Activated effector memory CD4-positive, alpha-beta T cell treated with anti-CD3 and anti-CD28 coated beads, Interleukin-2, amount 50 U/mL, for 16 hours (primary cell): ENCODE measurements at regions not wholly inside any gene's neighbourhood (a gene's known extent, or its start where the extent isn't known, plus 50 kb on each side); places are given as distances from the start of the nearest gene placed in this dataset.
"Not testable (repeated sequence)": the region's sequence is repeated elsewhere in the genome, so short reads cannot be mapped to it uniquely, and the experiment has no call there.

Source experiments
- DNase-seq: peaks from one replicate; pipeline ENCODE4 v3.0.0-alpha.2; 2020

DNA sequence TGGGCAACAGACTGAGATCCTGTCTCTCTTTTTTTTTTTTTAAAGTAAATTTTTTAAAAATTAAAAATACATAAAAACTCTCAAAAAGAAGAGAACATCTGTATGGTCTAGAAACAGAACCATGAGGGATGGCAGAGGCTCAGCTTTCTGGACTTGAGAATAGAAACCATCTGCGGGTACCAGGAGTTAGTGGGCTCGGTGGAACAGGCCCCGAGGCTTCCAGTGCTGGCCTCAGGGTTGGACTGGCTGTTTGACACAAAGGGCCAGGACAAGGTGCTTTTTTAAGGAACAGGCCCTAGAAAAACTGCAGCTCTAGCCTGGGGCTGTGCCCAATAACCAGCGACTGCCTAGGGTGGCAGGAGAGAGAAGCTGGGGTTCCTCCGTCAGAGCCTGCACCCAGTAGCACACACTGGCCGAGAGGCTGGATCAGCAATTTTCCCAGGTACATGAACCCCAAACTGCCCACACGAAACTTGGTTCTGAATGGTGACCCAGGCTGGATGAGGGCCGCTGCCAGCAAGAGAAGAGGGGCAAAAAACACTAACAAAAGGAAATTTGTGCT lies 131.0 kb upstream of the OLIG3 start:
- no peak for DNase-seq

GRCh38 chr6:137625808-137626207 lies 131.6 kb upstream of the OLIG3 start:
- DNase-seq: no peak

GRCh38 chr6:137630666-137631065 lies 136.5 kb upstream of the OLIG3 start:
- DNase-seq: no peak

- DNase-seq: no peak
Measured at GRCh38 chr6:137631323-137631722, 137.1 kb upstream of the OLIG3 start.

GRCh38 chr6:137634177-137634576 lies 140.0 kb upstream of the OLIG3 start:
- DNase-seq: not testable (repeated sequence)

- DNase-seq: no peak
Measured at GRCh38 chr6:137637121-137637520, 142.9 kb upstream of the OLIG3 start.

DNA sequence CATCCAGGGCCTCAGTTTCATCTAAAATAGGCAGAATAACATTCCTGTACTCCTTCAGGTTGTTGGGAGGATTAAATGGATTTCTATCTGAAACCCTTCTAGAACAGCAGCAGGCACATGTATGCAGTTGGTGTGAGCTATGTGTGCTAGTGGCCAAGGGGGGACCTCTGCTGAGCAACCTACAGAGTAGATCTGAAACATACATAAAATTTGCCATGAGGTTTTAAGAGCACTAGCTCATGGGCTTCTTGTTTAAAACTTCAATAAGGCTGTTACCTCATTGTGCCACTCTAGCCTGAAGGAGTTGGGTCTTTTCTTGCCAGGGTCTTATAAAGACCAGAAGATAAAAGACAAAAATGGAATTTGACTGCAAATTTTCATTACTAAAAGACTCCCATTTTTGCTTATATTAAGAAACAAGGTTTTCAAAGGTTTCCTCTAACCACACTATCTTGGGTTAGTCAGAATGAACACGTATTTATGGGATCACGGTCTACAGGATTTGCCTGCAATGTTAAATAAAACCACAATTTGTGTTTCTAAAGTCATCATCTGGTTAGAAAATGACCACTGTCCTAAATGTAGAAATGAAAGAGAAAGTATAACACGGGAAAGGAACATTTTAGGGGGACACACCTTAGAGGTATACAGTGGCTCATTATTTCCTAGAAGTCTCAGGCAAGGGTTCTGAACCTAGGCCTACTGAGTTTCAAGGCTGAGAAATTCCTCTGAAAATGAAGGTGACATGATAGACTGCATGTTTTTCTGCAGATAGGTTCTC lies 144.9 kb upstream of the OLIG3 start:
- DNase-seq: no peak

- no peak for DNase-seq
Measured at GRCh38 chr6:137640086-137640485, 145.9 kb upstream of the OLIG3 start.

DNA sequence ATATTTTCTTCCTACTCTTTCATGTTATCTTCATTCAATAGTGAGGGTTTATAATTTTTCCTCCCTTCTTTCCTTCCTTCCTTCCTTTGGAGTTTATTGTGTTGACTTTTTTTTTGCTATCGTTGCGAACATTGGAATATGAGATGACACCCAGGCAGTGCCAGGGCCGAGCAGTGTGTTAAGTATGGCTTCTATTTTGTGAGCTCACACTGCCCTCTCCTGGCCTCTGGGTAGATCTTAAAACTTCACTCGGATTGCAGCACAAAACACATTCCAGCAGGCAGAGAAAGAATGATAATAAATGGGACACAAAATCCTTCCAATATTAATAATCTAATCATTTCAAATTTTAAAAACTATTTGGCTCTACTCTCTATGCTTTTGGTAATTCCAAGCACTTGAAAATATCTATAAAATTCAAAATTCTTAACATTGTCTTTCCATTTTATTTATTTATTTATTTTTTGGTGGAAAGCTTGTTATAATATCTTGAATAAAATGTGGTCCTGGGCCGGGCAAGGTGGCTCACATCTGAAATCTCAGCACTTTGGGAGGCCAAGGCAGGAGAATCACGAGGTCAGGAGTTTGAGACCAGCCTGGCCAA lies 147.4 kb upstream of the OLIG3 start:
- peak; percentile 82 for DNase-seq

- DNase-seq: not testable (repeated sequence)
Measured at GRCh38 chr6:137643210-137643609, 149.0 kb upstream of the OLIG3 start.

DNA sequence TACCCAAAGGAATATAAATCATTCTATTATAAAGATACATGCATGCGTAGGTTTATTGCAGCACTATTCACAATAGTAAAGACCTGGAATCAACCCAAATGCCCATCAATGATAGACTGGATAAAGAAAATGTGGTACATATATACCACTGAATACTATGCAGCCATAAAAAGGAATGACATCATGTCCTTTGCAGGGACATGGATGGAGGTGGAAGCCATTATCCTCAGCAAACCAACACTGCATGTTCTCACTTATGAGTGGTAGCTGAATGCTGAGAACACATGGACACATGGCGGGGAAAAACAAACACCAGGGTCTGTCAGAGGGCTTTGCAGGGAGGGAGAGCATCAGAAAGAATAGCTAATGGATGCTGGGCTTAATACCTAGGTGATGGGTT lies 149.4 kb upstream of the OLIG3 start:
- not testable (repeated sequence) for DNase-seq

GRCh38 chr6:137645850-137646249 lies 151.7 kb upstream of the OLIG3 start:
- DNase-seq: no peak

DNA sequence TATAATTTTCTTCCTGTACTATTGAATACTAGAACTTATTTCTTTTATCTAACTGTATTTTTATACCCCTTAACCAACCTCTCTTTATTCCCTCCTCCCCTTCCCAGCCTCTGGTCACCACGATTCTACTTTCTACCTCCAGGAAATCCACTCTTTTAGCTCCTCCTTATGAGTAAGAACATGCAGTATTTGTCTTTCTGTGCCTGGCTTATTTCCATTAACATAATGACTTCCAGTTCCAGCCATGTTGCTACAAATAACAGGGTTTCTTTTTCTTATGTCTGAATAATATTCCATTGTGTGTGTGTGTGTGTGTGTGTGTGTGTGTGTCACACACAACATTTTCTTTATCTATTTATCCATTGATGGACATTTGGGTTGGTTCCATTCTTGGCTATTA lies 152.3 kb upstream of the OLIG3 start:
- DNase-seq: no peak

GRCh38 chr6:137647762-137648447 lies 153.7 kb upstream of the OLIG3 start:
- no peak for DNase-seq

- no peak for DNase-seq
Measured at GRCh38 chr6:137650720-137651119, 156.5 kb upstream of the OLIG3 start.

GRCh38 chr6:137651178-137651577 lies 157.0 kb upstream of the OLIG3 start:
- no peak for DNase-seq

GRCh38 chr6:137651591-137652335 lies 157.6 kb upstream of the OLIG3 start:
- DNase-seq: no peak

- DNase-seq: no peak
Measured at GRCh38 chr6:137652961-137653705, 158.9 kb upstream of the OLIG3 start.

GRCh38 chr6:137653706-137654059 lies 159.5 kb upstream of the OLIG3 start:
- DNase-seq: no peak

DNA sequence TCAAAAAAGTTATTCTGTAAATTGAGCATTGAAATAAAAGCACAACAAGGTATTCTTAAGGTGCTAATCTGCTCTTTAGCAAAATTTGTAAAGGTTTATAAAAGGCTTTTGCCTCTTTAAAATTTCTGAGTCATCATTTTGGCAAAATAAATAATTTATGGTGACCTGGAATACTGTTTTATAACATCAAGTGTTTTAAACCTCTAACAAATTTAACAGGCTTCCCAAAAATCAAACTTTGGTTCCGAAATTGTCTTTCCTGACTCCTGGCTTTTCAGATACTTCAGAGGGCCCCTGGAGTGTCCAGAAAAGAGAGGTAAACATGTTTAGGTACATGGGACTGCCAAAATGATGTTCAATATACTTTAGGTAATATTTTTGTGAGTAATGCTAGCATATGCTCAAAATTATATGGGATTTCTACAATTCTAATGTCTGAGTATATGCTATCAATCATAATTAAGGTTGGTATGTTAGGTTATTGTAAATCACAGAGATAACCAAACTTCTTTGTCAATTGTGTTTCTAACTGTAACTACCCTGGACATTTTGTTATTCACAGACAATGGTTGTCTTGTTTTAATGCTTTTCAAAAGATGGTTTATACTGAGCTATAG lies 160.3 kb upstream of the OLIG3 start:
- DNase-seq: no peak

- DNase-seq: no peak
Measured at GRCh38 chr6:137655291-137655690, 161.1 kb upstream of the OLIG3 start.

GRCh38 chr6:137656735-137657134 lies 162.5 kb upstream of the OLIG3 start:
- DNase-seq: no peak
